ENCODE measurements at regions not wholly inside any gene's neighbourhood (a gene's known extent, or its start where the extent isn't known, plus 50 kb on each side); places are given as distances from the start of the nearest gene placed in this dataset.

DNA sequence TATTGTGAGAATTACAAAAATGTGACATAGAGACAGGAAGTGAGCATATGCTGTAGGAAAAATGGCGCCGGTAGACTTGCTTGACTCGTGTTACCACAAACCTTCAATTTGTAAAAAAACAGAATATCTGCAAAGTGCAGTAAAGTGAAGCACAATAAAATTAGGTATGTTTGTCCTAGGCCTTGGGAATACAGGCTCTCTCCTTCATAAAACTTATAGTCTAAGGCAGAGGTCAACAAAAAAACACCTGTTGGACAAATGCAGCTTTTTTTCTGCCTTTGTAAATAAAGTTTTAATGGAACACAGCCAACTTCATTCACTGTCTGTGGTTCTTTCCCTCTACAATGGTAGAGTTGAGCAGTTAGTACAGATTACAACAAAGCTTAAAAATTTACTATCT, 216.8 kb upstream of the SATB1 start:
- TF ChIP-seq CTCF (IDR thresholded peaks at IDR 0.05; ENCODE audit: low read length) (no peak), EZH2 (IDR thresholded peaks at IDR 0.05; ENCODE audit: borderline replicate concordance, low read length) (no peak)
